ENCODE measurements at regions not wholly inside any gene's neighbourhood (a gene's known extent, or its start where the extent isn't known, plus 50 kb on each side); places are given as distances from the start of the nearest gene placed in this dataset.

DNA sequence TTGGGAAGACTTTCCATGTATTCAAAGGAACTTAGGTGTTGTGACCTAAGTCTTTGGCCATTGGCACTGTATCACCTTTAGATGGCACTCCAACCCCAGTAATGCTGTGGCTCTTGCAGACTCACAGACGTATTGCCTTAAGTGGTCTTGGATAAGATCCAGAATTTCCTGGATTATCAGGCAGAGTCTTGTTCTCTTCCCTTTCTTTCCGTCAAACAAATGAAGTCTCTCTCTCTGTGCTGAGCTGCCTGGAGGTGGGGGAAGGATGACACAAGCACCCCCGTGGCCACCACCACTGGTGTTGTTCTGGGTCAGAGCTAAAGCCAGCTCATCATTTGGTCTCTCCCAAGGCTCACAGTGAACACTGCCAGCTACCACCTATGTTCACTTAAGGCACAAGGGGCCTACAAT, 789.9 kb upstream of the KIF2B start:
- peak in 3 of 6 experiments; percentile 17 to 48 (median 35) for TF ChIP-seq CTCF (IDR thresholded peaks at IDR 0.05)
- TF ChIP-seq POLR2A (IDR thresholded peaks at IDR 0.05): no peak

Measured in esophagus squamous epithelium (tissue), 4 donors.